Renal pelvis (tissue), 1 donor: ENCODE measurements at regions not wholly inside any gene's neighbourhood (a gene's known extent, or its start where the extent isn't known, plus 50 kb on each side); places are given as distances from the start of the nearest gene placed in this dataset.

ENCODE experiments used
- DNase-seq: peaks from one replicate; pipeline ENCODE4 v3.0.0-alpha.2; 2013

GRCh38 chr1:43065616-43066399 lies 106.3 kb downstream of the EBNA1BP2 start:
- no peak for DNase-seq

- DNase-seq = no peak
These were observed 106.5 kb upstream of the SLC2A1 start for GRCh38 chr1:43065191-43065590.

GRCh38 chr1:43063394-43064219 lies 104.9 kb upstream of the SLC2A1 start:
- no peak for DNase-seq

- no peak for DNase-seq
These were observed 103.9 kb upstream of the SLC2A1 start for GRCh38 chr1:43062527-43063095.

- DNase-seq = no peak
These were observed 103.1 kb upstream of the SLC2A1 start for GRCh38 chr1:43061757-43062156.

- DNase-seq = no peak
These were observed 101.2 kb upstream of the SLC2A1 start for GRCh38 chr1:43059640-43060574.

GRCh38 chr1:43058545-43059360 lies 100.1 kb upstream of the SLC2A1 start:
- DNase-seq = peak; percentile 46

GRCh38 chr1:43058056-43058455 lies 99.4 kb upstream of the SLC2A1 start:
- DNase-seq = no peak

- no peak for DNase-seq
These were observed 98.9 kb upstream of the SLC2A1 start for GRCh38 chr1:43057567-43057966.

- peak; percentile 31 for DNase-seq
These were observed 98.3 kb upstream of the SLC2A1 start for GRCh38 chr1:43056981-43057391.

- DNase-seq = no peak
These were observed 97.8 kb upstream of the SLC2A1 start for GRCh38 chr1:43056460-43056859.

GRCh38 chr1:43054961-43055360 lies 96.3 kb upstream of the SLC2A1 start:
- no peak for DNase-seq

GRCh38 chr1:43052786-43053439 lies 94.2 kb upstream of the SLC2A1 start:
- no peak for DNase-seq

- DNase-seq = no peak
These were observed 93.7 kb upstream of the SLC2A1 start for GRCh38 chr1:43052322-43052721.

- no peak for DNase-seq
These were observed 90.8 kb upstream of the SLC2A1 start for GRCh38 chr1:43049481-43049880.

- DNase-seq = no peak
These were observed 89.9 kb upstream of the SLC2A1 start for GRCh38 chr1:43048601-43049011.

GRCh38 chr1:43047135-43047534 lies 88.5 kb upstream of the SLC2A1 start:
- no peak for DNase-seq

GRCh38 chr1:43044572-43045361 lies 86.1 kb upstream of the SLC2A1 start:
- DNase-seq = no peak

GRCh38 chr1:43043695-43044094 lies 85.0 kb upstream of the SLC2A1 start:
- no peak for DNase-seq
